COLO668 (cell line): ENCODE measurements at regions not wholly inside any gene's neighbourhood (a gene's known extent, or its start where the extent isn't known, plus 50 kb on each side); places are given as distances from the start of the nearest gene placed in this dataset.
"Not testable (repeated sequence)": the region's sequence is repeated elsewhere in the genome, so short reads cannot be mapped to it uniquely, and the experiment has no call there.

ENCODE experiments used
- DNase-seq: peaks from one replicate; lab custom pipeline; 2025; ENCODE audit not compliant: unreplicated experiment; lab: John Stamatoyannopoulos, UW

GRCh38 chr5:155753943-155754581 lies 572.9 kb upstream of the SGCD start:
- peak; percentile 2 for DNase-seq

- DNase-seq: no peak
These were observed 567.7 kb upstream of the SGCD start for GRCh38 chr5:155759252-155759651.

- DNase-seq: no peak
These were observed 567.0 kb upstream of the SGCD start for GRCh38 chr5:155759984-155760383.

- DNase-seq: no peak
These were observed 565.5 kb upstream of the SGCD start for GRCh38 chr5:155761502-155761901.

GRCh38 chr5:155765715-155766114 lies 561.2 kb upstream of the SGCD start:
- DNase-seq: no peak

- no peak for DNase-seq
These were observed 559.5 kb upstream of the SGCD start for GRCh38 chr5:155767470-155767869.

GRCh38 chr5:155768332-155768731 lies 558.6 kb upstream of the SGCD start:
- DNase-seq: no peak

- DNase-seq: no peak
These were observed 554.8 kb upstream of the SGCD start for GRCh38 chr5:155772009-155772662.

GRCh38 chr5:155773680-155774079 lies 553.3 kb upstream of the SGCD start:
- DNase-seq: no peak

- DNase-seq: no peak
These were observed 546.7 kb upstream of the SGCD start for GRCh38 chr5:155780260-155780659.

- no peak for DNase-seq
These were observed 543.7 kb upstream of the SGCD start for GRCh38 chr5:155783246-155783645.

- DNase-seq: no peak
These were observed 543.2 kb upstream of the SGCD start for GRCh38 chr5:155783791-155784190.

- DNase-seq: no peak
These were observed 540.9 kb upstream of the SGCD start for GRCh38 chr5:155786108-155786507.

GRCh38 chr5:155792873-155793272 lies 534.1 kb upstream of the SGCD start:
- no peak for DNase-seq

GRCh38 chr5:155794795-155795194 lies 532.2 kb upstream of the SGCD start:
- DNase-seq: no peak

GRCh38 chr5:155799308-155799707 lies 527.7 kb upstream of the SGCD start:
- DNase-seq: no peak

GRCh38 chr5:155807884-155808576 lies 518.9 kb upstream of the SGCD start:
- no peak for DNase-seq

GRCh38 chr5:155815248-155815647 lies 511.7 kb upstream of the SGCD start:
- DNase-seq: no peak

- DNase-seq: no peak
These were observed 504.8 kb upstream of the SGCD start for GRCh38 chr5:155822177-155822576.

- no peak for DNase-seq
These were observed 500.1 kb upstream of the SGCD start for GRCh38 chr5:155826611-155827507.

- DNase-seq: not testable (repeated sequence)
These were observed 499.5 kb upstream of the SGCD start for GRCh38 chr5:155827508-155827815.

GRCh38 chr5:155827949-155828348 lies 499.0 kb upstream of the SGCD start:
- DNase-seq: no peak
